ENCODE measurements at regions not wholly inside any gene's neighbourhood (a gene's known extent, or its start where the extent isn't known, plus 50 kb on each side); places are given as distances from the start of the nearest gene placed in this dataset.
A peak's percentile ranks its signal among the peaks of the same experiment; 100 is the strongest.

GRCh38 chr2:39568116-39568515, 97.6 kb upstream of the TMEM178A start:
- TF ChIP-seq ATF3 (IDR thresholded peaks at IDR 0.05) (no peak), RXRA (IDR thresholded peaks at IDR 0.05) (no peak), EGR1 (IDR thresholded peaks at IDR 0.05; ENCODE audit: low read depth in 2 of 2) (no peak), SP1 (IDR thresholded peaks at IDR 0.05) (no peak), YY1 (IDR thresholded peaks at IDR 0.05) (no peak), JUND (IDR thresholded peaks at IDR 0.05) (no peak)
- 91% methylated on average over 5 of the region's 5 CpGs for WGBS
- Histone ChIP-seq H3K27ac (ENCODE audit: low read depth in 1 of 2, low read length in 2 of 2) (no peak overlapping the region), H3K36me3 (ENCODE audit: control insufficient read depth in 4 of 4, insufficient read depth in 3 of 4, low read depth in 1 of 4, low read length in 3 of 4) (no peaks in the 10 kb centered on the region), H3K4me3 (ENCODE audit: low read depth in 1 of 3, low read length in 3 of 3) (no peak overlapping the region), H3K9ac (ENCODE audit: low read depth in 1 of 2, low read length in 2 of 2) (no peak overlapping the region), H3K27me3 (ENCODE audit: control insufficient read depth in 4 of 4, insufficient read depth in 4 of 4, low read length in 3 of 4) (no peaks in the 10 kb centered on the region), H3K4me1 (ENCODE audit: control insufficient read depth in 4 of 4, insufficient read depth in 4 of 4, low read length in 3 of 4) (peaks cover 0 to 4% (median 0%) of the 10 kb centered on the region in 4 donors), H3K9me3 (ENCODE audit: control insufficient read depth in 4 of 4, low read length in 3 of 4) (peaks cover 0 to 2% (median under 1%) of the 10 kb centered on the region in 4 donors)
- DNase-seq (ENCODE audit: low spot score): no peak

GRCh38 chr2:39568561-39569006, 97.1 kb upstream of the TMEM178A start:
- Histone ChIP-seq H3K4me1 (ENCODE audit: control insufficient read depth in 4 of 4, insufficient read depth in 4 of 4, low read length in 3 of 4) (peaks cover 0 to 4% (median 0%) of the 10 kb centered on the region in 4 donors), H3K9ac (ENCODE audit: low read depth in 1 of 2, low read length in 2 of 2) (no peak overlapping the region), H3K27ac (ENCODE audit: low read depth in 1 of 2, low read length in 2 of 2) (no peak overlapping the region), H3K27me3 (ENCODE audit: control insufficient read depth in 4 of 4, insufficient read depth in 4 of 4, low read length in 3 of 4) (no peaks in the 10 kb centered on the region), H3K4me3 (ENCODE audit: low read depth in 1 of 3, low read length in 3 of 3) (no peak overlapping the region), H3K36me3 (ENCODE audit: control insufficient read depth in 4 of 4, insufficient read depth in 3 of 4, low read depth in 1 of 4, low read length in 3 of 4) (no peaks in the 10 kb centered on the region), H3K9me3 (ENCODE audit: control insufficient read depth in 4 of 4, low read length in 3 of 4) (peaks cover 0 to 2% (median 0%) of the 10 kb centered on the region in 4 donors)
- TF ChIP-seq JUND (IDR thresholded peaks at IDR 0.05) (peak; percentile 83 to 84), REST (IDR thresholded peaks at IDR 0.05) (no peak), ATF3 (IDR thresholded peaks at IDR 0.05) (no peak), HNF4G (IDR thresholded peaks at IDR 0.05) (no peak), SP1 (IDR thresholded peaks at IDR 0.05) (no peak), NR2F2 (IDR thresholded peaks at IDR 0.05) (peak; percentile 28), ZBTB33 (IDR thresholded peaks at IDR 0.05) (no peak), GABPA (IDR thresholded peaks at IDR 0.05 in 1 of 2, conservative IDR thresholded peaks at IDR 0.05 in 1 of 2) (no peak)
- 73% methylated on average over 3 of the region's 3 CpGs for WGBS
- DNase-seq (ENCODE audit: low spot score): no peak

GRCh38 chr2:39570130-39570555, 95.6 kb upstream of the TMEM178A start:
- no peak overlapping the region for H3K27ac ChIP-seq (ENCODE audit: low read depth in 1 of 2, low read length in 2 of 2)
- TF ChIP-seq ZBTB33 (IDR thresholded peaks at IDR 0.05): no peak
- TF ChIP-seq MAX (IDR thresholded peaks at IDR 0.05): no peak
- no peak for TF ChIP-seq RXRA (IDR thresholded peaks at IDR 0.05)
- TF ChIP-seq YY1 (IDR thresholded peaks at IDR 0.05): no peak
- TF ChIP-seq GABPA (IDR thresholded peaks at IDR 0.05 in 1 of 2, conservative IDR thresholded peaks at IDR 0.05 in 1 of 2): no peak
- 89% methylated on average over 1 of the region's 1 CpG for WGBS
- no peak overlapping the region for H3K9ac ChIP-seq (ENCODE audit: low read depth in 1 of 2, low read length in 2 of 2)
- DNase-seq (ENCODE audit: low spot score): no peak
- no peaks in the 10 kb centered on the region for H3K9me3 ChIP-seq (ENCODE audit: control insufficient read depth in 4 of 4, low read length in 3 of 4)
- no peak overlapping the region for H3K4me3 ChIP-seq (ENCODE audit: low read depth in 1 of 3, low read length in 3 of 3)
- H3K36me3 ChIP-seq (ENCODE audit: control insufficient read depth in 4 of 4, insufficient read depth in 3 of 4, low read depth in 1 of 4, low read length in 3 of 4): no peaks in the 10 kb centered on the region
- no peaks in the 10 kb centered on the region for H3K27me3 ChIP-seq (ENCODE audit: control insufficient read depth in 4 of 4, insufficient read depth in 4 of 4, low read length in 3 of 4)
- H3K4me1 ChIP-seq (ENCODE audit: control insufficient read depth in 4 of 4, insufficient read depth in 4 of 4, low read length in 3 of 4): peaks cover 0 to 4% (median 0%) of the 10 kb centered on the region in 4 donors
